ENCODE measurements at regions not wholly inside any gene's neighbourhood (a gene's known extent, or its start where the extent isn't known, plus 50 kb on each side); places are given as distances from the start of the nearest gene placed in this dataset.

GRCh38 chr9:13651526-13651925, 372.0 kb upstream of the MPDZ start:
- DNase-seq (ENCODE audit: low read depth), result no peak

GRCh38 chr9:13648676-13649075, 369.2 kb upstream of the MPDZ start:
- DNase-seq (ENCODE audit: low read depth), result no peak

GRCh38 chr9:13648068-13648467, 368.6 kb upstream of the MPDZ start:
- DNase-seq (ENCODE audit: low read depth), result no peak

GRCh38 chr9:13646500-13647021, 367.1 kb upstream of the MPDZ start:
- DNase-seq (ENCODE audit: low read depth), result no peak

- no peak for DNase-seq (ENCODE audit: low read depth)
Observed at GRCh38 chr9:13645557-13645956, 366.1 kb upstream of the MPDZ start.

- DNase-seq (ENCODE audit: low read depth), result no peak
Observed at GRCh38 chr9:13644675-13645074, 365.2 kb upstream of the MPDZ start.

GRCh38 chr9:13642646-13643045, 363.2 kb upstream of the MPDZ start:
- no peak for DNase-seq (ENCODE audit: low read depth)

- no peak for DNase-seq (ENCODE audit: low read depth)
Observed at GRCh38 chr9:13629067-13629466, 349.6 kb upstream of the MPDZ start.

- DNase-seq (ENCODE audit: low read depth), result no peak
Observed at GRCh38 chr9:13628526-13628925, 349.0 kb upstream of the MPDZ start.

GRCh38 chr9:13627502-13627901, 348.0 kb upstream of the MPDZ start:
- DNase-seq (ENCODE audit: low read depth), result no peak

GRCh38 chr9:13627071-13627470, 347.6 kb upstream of the MPDZ start:
- DNase-seq (ENCODE audit: low read depth), result no peak

GRCh38 chr9:13626601-13627000, 347.1 kb upstream of the MPDZ start:
- DNase-seq (ENCODE audit: low read depth), result no peak

GRCh38 chr9:13621872-13622564, 342.5 kb upstream of the MPDZ start:
- DNase-seq (ENCODE audit: low read depth), result no peak

- DNase-seq (ENCODE audit: low read depth), result no peak
Observed at GRCh38 chr9:13616491-13617035, 337.1 kb upstream of the MPDZ start.

GRCh38 chr9:13615660-13616490, 336.4 kb upstream of the MPDZ start:
- DNase-seq (ENCODE audit: low read depth), result no peak

GRCh38 chr9:13614060-13614459, 334.6 kb upstream of the MPDZ start:
- DNase-seq (ENCODE audit: low read depth), result no peak

GRCh38 chr9:13613296-13613695, 333.8 kb upstream of the MPDZ start:
- no peak for DNase-seq (ENCODE audit: low read depth)

GRCh38 chr9:13608451-13608850, 329.0 kb upstream of the MPDZ start:
- DNase-seq (ENCODE audit: low read depth), result no peak

GRCh38 chr9:13607481-13608441, 328.3 kb upstream of the MPDZ start:
- no peak for DNase-seq (ENCODE audit: low read depth)

GRCh38 chr9:13606586-13606985, 327.1 kb upstream of the MPDZ start:
- no peak for DNase-seq (ENCODE audit: low read depth)

- DNase-seq (ENCODE audit: low read depth), result no peak
Observed at GRCh38 chr9:13603921-13604320, 324.4 kb upstream of the MPDZ start.

GRCh38 chr9:13598738-13599137, 319.2 kb upstream of the MPDZ start:
- DNase-seq (ENCODE audit: low read depth), result no peak
